GM12878 (cell line): ENCODE measurements at regions not wholly inside any gene's neighbourhood (a gene's known extent, or its start where the extent isn't known, plus 50 kb on each side); places are given as distances from the start of the nearest gene placed in this dataset.

Experiments
- ATAC-seq: fragments of 200-7000 bp; cut with Tn5 transposase; 3 replicates; pipeline ENCODE4 v1.9.1; 2020; ENCODE audit warnings: mild to moderate bottlenecking, moderate library complexity
- BruUV-seq: library from RNA; stranded (reverse); fragments of 400-500 nt; replicated peaks from 2 replicates; lab custom pipeline; 2021; lab: Mats Ljungman, UMichigan
- CTCF ChIA-PET: fragments of 300-600 bp; sonication (Branson Sonifier 250); formaldehyde crosslinking; extraction: SDS; loops from one replicate; lab custom pipeline; 2021; ENCODE audit warnings: inconsistent platforms; lab: Yijun Ruan, JAX
- POLR2A ChIA-PET: fragments of 350-600 bp; formaldehyde crosslinking; extraction: SDS; loops from one replicate; lab custom pipeline; 2021; ENCODE audit warnings: inconsistent platforms; lab: Charles Lee
- RAD21 ChIA-PET: fragments of 300-600 bp; sonication (Branson Sonifier 250); formaldehyde crosslinking; loops from one replicate; lab custom pipeline; 2023; ENCODE audit warnings: antibody characterized with exemption; ENCODE audit not compliant: unreplicated experiment; lab: Charles Lee
- SMC1A ChIA-PET: fragments of 300-600 bp; sonication (Branson Sonifier 250); formaldehyde crosslinking; loops from one replicate; lab custom pipeline; 2023; ENCODE audit not compliant: unreplicated experiment, uncharacterized antibody; lab: Charles Lee
- DNase-seq: peaks from one replicate; pipeline ENCODE4 v3.0.0-alpha.2; 2011; ENCODE audit warnings: low read depth, low spot score
- FAIRE-seq: peaks from 3 replicates; lab custom pipeline; 2011; peaks lifted over from hg19 to GRCh38; lab: Jason Lieb, UNC
- H2AFZ ChIP-seq: 2 replicates; pipeline ENCODE4 v1.6.0; 2011; ENCODE audit warnings: low read depth, low read length, control low read depth; ENCODE audit not compliant: control insufficient read depth
- H3K27ac ChIP-seq: 2 replicates; pipeline ENCODE4 v1.5.1; 2011; ENCODE audit warnings: control low read depth; ENCODE audit not compliant: control insufficient read depth, insufficient read depth
- H3K27me3 ChIP-seq, 2 experiments: replicated peaks in 1 of 2; 2 replicates each; pipeline versions ENCODE4 v1.6.0 to v1.6.1; 2011; ENCODE audit warnings: low read length in 1 of 2; ENCODE audit not compliant: control insufficient read depth in 2 of 2, insufficient read depth in 2 of 2
- H3K36me3 ChIP-seq, 2 experiments: 2 replicates each; pipeline ENCODE4 v1.5.1; 2011; ENCODE audit warnings: low read length in 1 of 2; ENCODE audit not compliant: control insufficient read depth in 2 of 2, insufficient read depth in 2 of 2
- H3K4me1 ChIP-seq: 2 replicates; pipeline ENCODE4 v1.6.1; 2011; ENCODE audit warnings: mild to moderate bottlenecking, low read length, moderate library complexity, mixed read lengths; ENCODE audit not compliant: control insufficient read depth, insufficient read depth
- H3K4me2 ChIP-seq: 2 replicates; pipeline ENCODE4 v1.6.0; 2011; ENCODE audit warnings: control low read depth; ENCODE audit not compliant: control insufficient read depth, insufficient read depth
- H3K4me3 ChIP-seq: fragments of 200-600 bp; sonication (generic); 2 replicates; pipeline ENCODE4 v1.5.1; 2016
- H3K79me2 ChIP-seq: 2 replicates; pipeline ENCODE4 v1.6.0; 2011; ENCODE audit warnings: low read length; ENCODE audit not compliant: control insufficient read depth, insufficient read depth
- H3K9ac ChIP-seq: 2 replicates; pipeline ENCODE4 v1.8.0; 2011; ENCODE audit warnings: low read length, control low read depth, mixed read lengths; ENCODE audit not compliant: control insufficient read depth, insufficient read depth
- H3K9me3 ChIP-seq: replicated peaks from 3 replicates; pipeline ENCODE4 v1.5.1; 2011; ENCODE audit warnings: mild to moderate bottlenecking, low read length; ENCODE audit not compliant: control insufficient read depth, insufficient read depth
- H4K20me1 ChIP-seq: 2 replicates; pipeline ENCODE4 v1.6.0; 2011; ENCODE audit not compliant: control insufficient read depth, insufficient read depth
- KLF5 ChIP-seq: fragments of 450-650 bp; IDR thresholded peaks from 2 replicates; pipeline ENCODE4 v1.6.1; 2014; ENCODE audit warnings: mild to moderate bottlenecking; ENCODE audit not compliant: partially characterized antibody
- PAX8 ChIP-seq: fragments of 450-650 bp; IDR thresholded peaks from 2 replicates; pipeline ENCODE4 v1.6.1; 2017; ENCODE audit warnings: mild to moderate bottlenecking, moderate library complexity
- RAD51 ChIP-seq: fragments of 450-650 bp; IDR thresholded peaks from 2 replicates; pipeline ENCODE4 v1.6.1; 2016; ENCODE audit warnings: moderate library complexity, mild to moderate bottlenecking, inconsistent platforms
- SIN3A ChIP-seq: IDR thresholded peaks from 2 replicates; pipeline ENCODE4 v1.6.1; 2012; ENCODE audit warnings: low read depth, low read length, improper control_type of control experiment
- WGBS: methylation state at CpG from one replicate; pipeline ENCODE4 v1.1.6; 2016; ENCODE audit warnings: low lambda C conversion rate; ENCODE audit not compliant: insufficient replicate concordance, insufficient coverage; ENCODE audit errors: missing lambda C conversion rate; 5-methylcytosine and 5-hydroxymethylcytosine counted together
- in situ Hi-C: fragments of 300-500 bp; cut with MboI; formaldehyde crosslinking; loops from 9 replicates; pipeline ENCODE4 v1.14.3; 2018; ENCODE audit warnings: mixed read lengths
- intact Hi-C: fragments of 100-400 bp; cut with micrococcal nuclease; formaldehyde crosslinking; loops from one replicate; pipeline ENCODE4 v1.14.2; 2022; ENCODE audit not compliant: unreplicated experiment

GRCh38 chr11:27229511-27230191 lies 133.4 kb downstream of the CCDC34 start (continued):
- TF ChIP-seq PAX8 (no peak), KLF5 (no peak), SIN3A (no peak)
- TF ChIP-seq, all 136 proteins: peak for 0

GRCh38 chr11:27228906-27229290 lies 134.1 kb downstream of the CCDC34 start:
- Histone ChIP-seq H3K4me3 (no peak overlapping the region), H3K27ac (no peak overlapping the region), H3K4me1 (peaks cover 3% of the 10 kb centered on the region; the same call in 1 of the 2 replicates), H4K20me1 (no peaks in the 10 kb centered on the region), H3K4me2 (no peak overlapping the region), H2AFZ (no peak overlapping the region), H3K9ac (no peak overlapping the region), H3K79me2 (no peaks in the 10 kb centered on the region), H3K36me3 (no peaks in the 10 kb centered on the region), H3K27me3 (no peaks in the 10 kb centered on the region), H3K9me3 (no peaks in the 10 kb centered on the region; the same call in 2 of the 3 replicates)
- ChIA-PET POLR2A (interaction anchor here (0.8 kb wide), 1 partner anchor 9 kb away, joined by 3 read pairs; no protein-coding TSS in a partner anchor), CTCF (interaction anchor here (0.8 to 1.4 kb wide), 4 partner anchors 15 to 186 kb away, joined by 3 to 7 read pairs (median 4); no protein-coding TSS in a partner anchor), SMC1A (interaction anchor here (1.7 to 9.2 kb wide), 2 partner anchors 16 to 67 kb away, joined by 6 to 189 read pairs; no protein-coding TSS in a partner anchor), RAD21 (interaction anchor here (0.9 to 1.6 kb wide), 2 partner anchors 15 to 19 kb away, joined by 3 to 7 read pairs; no protein-coding TSS in a partner anchor)
- in situ Hi-C loops = no loop called here
- ATAC-seq (no peak), DNase-seq (no peak), FAIRE-seq (no peak)
- no peak for TF ChIP-seq RAD51
- intact Hi-C loops = no loop called here
- BruUV-seq = no TSS peak
- WGBS = 76% methylated on average over 2 of the region's 2 CpGs
